ENCODE measurements at regions not wholly inside any gene's neighbourhood (a gene's known extent, or its start where the extent isn't known, plus 50 kb on each side); places are given as distances from the start of the nearest gene placed in this dataset.

DNA sequence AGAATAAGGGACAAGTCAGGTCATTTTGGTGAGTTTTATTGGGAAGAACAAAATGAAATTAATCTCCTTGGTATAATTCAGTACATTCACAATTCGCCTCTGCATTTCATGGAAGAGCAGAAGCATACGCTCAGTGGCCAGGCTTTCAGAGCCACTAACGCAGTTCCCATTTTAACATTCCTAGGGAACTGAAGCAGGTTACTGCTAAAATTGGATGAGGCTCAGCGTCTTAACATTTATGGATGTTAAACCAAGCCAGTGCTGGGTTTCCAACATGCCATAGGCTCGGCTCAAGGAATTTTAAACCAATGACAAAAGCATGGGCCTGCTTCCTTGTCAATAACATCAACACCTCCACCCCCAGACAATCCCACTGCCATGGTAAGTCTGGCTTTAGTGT is 172.7 kb upstream of the PRICKLE2 start:
- TF ChIP-seq, protein P1, sequence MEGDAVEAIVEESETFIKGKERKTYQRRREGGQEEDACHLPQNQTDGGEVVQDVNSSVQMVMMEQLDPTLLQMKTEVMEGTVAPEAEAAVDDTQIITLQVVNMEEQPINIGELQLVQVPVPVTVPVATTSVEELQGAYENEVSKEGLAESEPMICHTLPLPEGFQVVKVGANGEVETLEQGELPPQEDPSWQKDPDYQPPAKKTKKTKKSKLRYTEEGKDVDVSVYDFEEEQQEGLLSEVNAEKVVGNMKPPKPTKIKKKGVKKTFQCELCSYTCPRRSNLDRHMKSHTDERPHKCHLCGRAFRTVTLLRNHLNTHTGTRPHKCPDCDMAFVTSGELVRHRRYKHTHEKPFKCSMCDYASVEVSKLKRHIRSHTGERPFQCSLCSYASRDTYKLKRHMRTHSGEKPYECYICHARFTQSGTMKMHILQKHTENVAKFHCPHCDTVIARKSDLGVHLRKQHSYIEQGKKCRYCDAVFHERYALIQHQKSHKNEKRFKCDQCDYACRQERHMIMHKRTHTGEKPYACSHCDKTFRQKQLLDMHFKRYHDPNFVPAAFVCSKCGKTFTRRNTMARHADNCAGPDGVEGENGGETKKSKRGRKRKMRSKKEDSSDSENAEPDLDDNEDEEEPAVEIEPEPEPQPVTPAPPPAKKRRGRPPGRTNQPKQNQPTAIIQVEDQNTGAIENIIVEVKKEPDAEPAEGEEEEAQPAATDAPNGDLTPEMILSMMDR (IDR thresholded peaks at IDR 0.05), result no peak
- TF ChIP-seq POLR2A (IDR thresholded peaks at IDR 0.05; ENCODE audit: low read length) (no peak), CHD2 (IDR thresholded peaks at IDR 0.05; ENCODE audit: low read length, partially characterized antibody) (no peak), RFX5 (IDR thresholded peaks at IDR 0.05) (no peak), JUNB (IDR thresholded peaks at IDR 0.05) (no peak), CBX8 (IDR thresholded peaks at IDR 0.05) (no peak), ZFP36 (IDR thresholded peaks at IDR 0.05; ENCODE audit: borderline replicate concordance, partially characterized antibody) (no peak), KDM5A (IDR thresholded peaks at IDR 0.05) (no peak), CEBPB (IDR thresholded peaks at IDR 0.05) (no peak)
- TF ChIP-seq, protein P2, sequence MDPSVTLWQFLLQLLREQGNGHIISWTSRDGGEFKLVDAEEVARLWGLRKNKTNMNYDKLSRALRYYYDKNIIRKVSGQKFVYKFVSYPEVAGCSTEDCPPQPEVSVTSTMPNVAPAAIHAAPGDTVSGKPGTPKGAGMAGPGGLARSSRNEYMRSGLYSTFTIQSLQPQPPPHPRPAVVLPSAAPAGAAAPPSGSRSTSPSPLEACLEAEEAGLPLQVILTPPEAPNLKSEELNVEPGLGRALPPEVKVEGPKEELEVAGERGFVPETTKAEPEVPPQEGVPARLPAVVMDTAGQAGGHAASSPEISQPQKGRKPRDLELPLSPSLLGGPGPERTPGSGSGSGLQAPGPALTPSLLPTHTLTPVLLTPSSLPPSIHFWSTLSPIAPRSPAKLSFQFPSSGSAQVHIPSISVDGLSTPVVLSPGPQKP (IDR thresholded peaks at IDR 0.05; ENCODE audit: low read depth, low read length), result no peak
- TF ChIP-seq, protein P3, sequence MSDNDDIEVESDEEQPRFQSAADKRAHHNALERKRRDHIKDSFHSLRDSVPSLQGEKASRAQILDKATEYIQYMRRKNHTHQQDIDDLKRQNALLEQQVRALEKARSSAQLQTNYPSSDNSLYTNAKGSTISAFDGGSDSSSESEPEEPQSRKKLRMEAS (IDR thresholded peaks at IDR 0.05), result no peak
- TF ChIP-seq, protein P4, sequence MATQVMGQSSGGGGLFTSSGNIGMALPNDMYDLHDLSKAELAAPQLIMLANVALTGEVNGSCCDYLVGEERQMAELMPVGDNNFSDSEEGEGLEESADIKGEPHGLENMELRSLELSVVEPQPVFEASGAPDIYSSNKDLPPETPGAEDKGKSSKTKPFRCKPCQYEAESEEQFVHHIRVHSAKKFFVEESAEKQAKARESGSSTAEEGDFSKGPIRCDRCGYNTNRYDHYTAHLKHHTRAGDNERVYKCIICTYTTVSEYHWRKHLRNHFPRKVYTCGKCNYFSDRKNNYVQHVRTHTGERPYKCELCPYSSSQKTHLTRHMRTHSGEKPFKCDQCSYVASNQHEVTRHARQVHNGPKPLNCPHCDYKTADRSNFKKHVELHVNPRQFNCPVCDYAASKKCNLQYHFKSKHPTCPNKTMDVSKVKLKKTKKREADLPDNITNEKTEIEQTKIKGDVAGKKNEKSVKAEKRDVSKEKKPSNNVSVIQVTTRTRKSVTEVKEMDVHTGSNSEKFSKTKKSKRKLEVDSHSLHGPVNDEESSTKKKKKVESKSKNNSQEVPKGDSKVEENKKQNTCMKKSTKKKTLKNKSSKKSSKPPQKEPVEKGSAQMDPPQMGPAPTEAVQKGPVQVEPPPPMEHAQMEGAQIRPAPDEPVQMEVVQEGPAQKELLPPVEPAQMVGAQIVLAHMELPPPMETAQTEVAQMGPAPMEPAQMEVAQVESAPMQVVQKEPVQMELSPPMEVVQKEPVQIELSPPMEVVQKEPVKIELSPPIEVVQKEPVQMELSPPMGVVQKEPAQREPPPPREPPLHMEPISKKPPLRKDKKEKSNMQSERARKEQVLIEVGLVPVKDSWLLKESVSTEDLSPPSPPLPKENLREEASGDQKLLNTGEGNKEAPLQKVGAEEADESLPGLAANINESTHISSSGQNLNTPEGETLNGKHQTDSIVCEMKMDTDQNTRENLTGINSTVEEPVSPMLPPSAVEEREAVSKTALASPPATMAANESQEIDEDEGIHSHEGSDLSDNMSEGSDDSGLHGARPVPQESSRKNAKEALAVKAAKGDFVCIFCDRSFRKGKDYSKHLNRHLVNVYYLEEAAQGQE (IDR thresholded peaks at IDR 0.05), result no peak
- TF ChIP-seq, protein P5, sequence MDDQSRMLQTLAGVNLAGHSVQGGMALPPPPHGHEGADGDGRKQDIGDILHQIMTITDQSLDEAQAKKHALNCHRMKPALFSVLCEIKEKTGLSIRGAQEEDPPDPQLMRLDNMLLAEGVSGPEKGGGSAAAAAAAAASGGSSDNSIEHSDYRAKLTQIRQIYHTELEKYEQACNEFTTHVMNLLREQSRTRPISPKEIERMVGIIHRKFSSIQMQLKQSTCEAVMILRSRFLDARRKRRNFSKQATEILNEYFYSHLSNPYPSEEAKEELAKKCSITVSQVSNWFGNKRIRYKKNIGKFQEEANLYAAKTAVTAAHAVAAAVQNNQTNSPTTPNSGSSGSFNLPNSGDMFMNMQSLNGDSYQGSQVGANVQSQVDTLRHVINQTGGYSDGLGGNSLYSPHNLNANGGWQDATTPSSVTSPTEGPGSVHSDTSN (IDR thresholded peaks at IDR 0.05), result no peak
- TF ChIP-seq, protein P6, sequence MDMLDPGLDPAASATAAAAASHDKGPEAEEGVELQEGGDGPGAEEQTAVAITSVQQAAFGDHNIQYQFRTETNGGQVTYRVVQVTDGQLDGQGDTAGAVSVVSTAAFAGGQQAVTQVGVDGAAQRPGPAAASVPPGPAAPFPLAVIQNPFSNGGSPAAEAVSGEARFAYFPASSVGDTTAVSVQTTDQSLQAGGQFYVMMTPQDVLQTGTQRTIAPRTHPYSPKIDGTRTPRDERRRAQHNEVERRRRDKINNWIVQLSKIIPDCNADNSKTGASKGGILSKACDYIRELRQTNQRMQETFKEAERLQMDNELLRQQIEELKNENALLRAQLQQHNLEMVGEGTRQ (IDR thresholded peaks at IDR 0.05), result no peak
